Chondrocyte (in vitro differentiated cells): ENCODE measurements at regions not wholly inside any gene's neighbourhood (a gene's known extent, or its start where the extent isn't known, plus 50 kb on each side); places are given as distances from the start of the nearest gene placed in this dataset.

Experiments used
- DNase-seq: peaks from one replicate; pipeline ENCODE4 v3.0.0; 2021; ENCODE audit warnings: mixed read lengths, low spot score
- H3K27ac Mint-ChIP-seq: one replicate; pipeline ENCODE4 v1.8.0; 2021; ENCODE audit warnings: mild to moderate bottlenecking, moderate library complexity, mixed read lengths; ENCODE audit not compliant: unreplicated experiment
- H3K27me3 Mint-ChIP-seq: 2 replicates; pipeline ENCODE4 v1.8.0; 2021; ENCODE audit warnings: low read depth, mixed read lengths
- H3K36me3 Mint-ChIP-seq: 2 replicates; pipeline ENCODE4 v1.8.0; 2021; ENCODE audit warnings: low read depth, mixed read lengths
- H3K4me1 Mint-ChIP-seq: 2 replicates; pipeline ENCODE4 v1.8.0; 2021; ENCODE audit warnings: low read depth, mild to moderate bottlenecking, mixed read lengths
- H3K4me3 Mint-ChIP-seq: one replicate; pipeline ENCODE4 v1.8.0; 2021; ENCODE audit warnings: mild to moderate bottlenecking, moderate library complexity, mixed read lengths; ENCODE audit not compliant: unreplicated experiment
- H3K9me3 Mint-ChIP-seq: 2 replicates; pipeline ENCODE4 v1.8.0; 2021; ENCODE audit warnings: low read depth, mixed read lengths
- TF ChIP-seq, protein P1 (sequence below): fragments of 200-600 bp; sonication (generic); IDR thresholded peaks from 2 replicates; pipeline ENCODE4 v1.5.0; 2021; ENCODE audit warnings: antibody characterized with exemption, mild to moderate bottlenecking, moderate library complexity

GRCh38 chr16:62846399-62847057 is 810.3 kb upstream of the CDH8 start:
- DNase-seq = no peak
- peaks cover 3% of the 10 kb centered on the region for H3K9me3 Mint-ChIP-seq
- no peaks in the 10 kb centered on the region for H3K27me3 Mint-ChIP-seq
- no peaks in the 10 kb centered on the region for H3K36me3 Mint-ChIP-seq
- TF ChIP-seq, protein P1, sequence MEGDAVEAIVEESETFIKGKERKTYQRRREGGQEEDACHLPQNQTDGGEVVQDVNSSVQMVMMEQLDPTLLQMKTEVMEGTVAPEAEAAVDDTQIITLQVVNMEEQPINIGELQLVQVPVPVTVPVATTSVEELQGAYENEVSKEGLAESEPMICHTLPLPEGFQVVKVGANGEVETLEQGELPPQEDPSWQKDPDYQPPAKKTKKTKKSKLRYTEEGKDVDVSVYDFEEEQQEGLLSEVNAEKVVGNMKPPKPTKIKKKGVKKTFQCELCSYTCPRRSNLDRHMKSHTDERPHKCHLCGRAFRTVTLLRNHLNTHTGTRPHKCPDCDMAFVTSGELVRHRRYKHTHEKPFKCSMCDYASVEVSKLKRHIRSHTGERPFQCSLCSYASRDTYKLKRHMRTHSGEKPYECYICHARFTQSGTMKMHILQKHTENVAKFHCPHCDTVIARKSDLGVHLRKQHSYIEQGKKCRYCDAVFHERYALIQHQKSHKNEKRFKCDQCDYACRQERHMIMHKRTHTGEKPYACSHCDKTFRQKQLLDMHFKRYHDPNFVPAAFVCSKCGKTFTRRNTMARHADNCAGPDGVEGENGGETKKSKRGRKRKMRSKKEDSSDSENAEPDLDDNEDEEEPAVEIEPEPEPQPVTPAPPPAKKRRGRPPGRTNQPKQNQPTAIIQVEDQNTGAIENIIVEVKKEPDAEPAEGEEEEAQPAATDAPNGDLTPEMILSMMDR = no peak
- H3K4me3 Mint-ChIP-seq = no peak overlapping the region
- H3K27ac Mint-ChIP-seq = no peak overlapping the region
- no peaks in the 10 kb centered on the region for H3K4me1 Mint-ChIP-seq

DNA sequence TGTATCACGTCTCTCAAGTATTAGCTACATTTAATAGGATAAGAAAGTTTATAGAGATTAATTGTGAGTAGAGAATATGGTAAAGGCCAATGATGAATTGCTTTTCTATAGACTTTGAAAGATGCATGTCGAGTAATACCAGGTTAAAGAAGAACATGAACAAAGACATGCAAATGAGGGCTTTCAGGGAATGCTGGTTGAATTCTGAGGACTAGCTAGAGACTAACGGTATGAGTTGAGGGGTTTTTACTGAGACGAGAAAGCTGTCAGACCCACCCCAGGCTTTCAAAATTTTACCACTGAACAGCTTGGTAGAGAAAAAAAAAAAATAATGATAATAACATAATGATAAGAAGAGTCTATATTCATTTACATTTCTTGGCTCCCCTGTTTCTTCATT is 796.0 kb upstream of the CDH8 start:
- no peak for DNase-seq
- H3K4me1 Mint-ChIP-seq = no peaks in the 10 kb centered on the region
- H3K36me3 Mint-ChIP-seq = no peaks in the 10 kb centered on the region
- no peak overlapping the region for H3K4me3 Mint-ChIP-seq
- no peaks in the 10 kb centered on the region for H3K9me3 Mint-ChIP-seq
- no peak overlapping the region for H3K27ac Mint-ChIP-seq
- TF ChIP-seq, protein P1 = no peak
- no peaks in the 10 kb centered on the region for H3K27me3 Mint-ChIP-seq

GRCh38 chr16:62831235-62831850 is 795.1 kb upstream of the CDH8 start:
- Mint-ChIP-seq H3K9me3 (no peaks in the 10 kb centered on the region), H3K27ac (no peak overlapping the region), H3K4me3 (no peak overlapping the region), H3K36me3 (no peaks in the 10 kb centered on the region), H3K4me1 (no peaks in the 10 kb centered on the region), H3K27me3 (no peaks in the 10 kb centered on the region)
- TF ChIP-seq, protein P1 = no peak
- DNase-seq = no peak

DNA sequence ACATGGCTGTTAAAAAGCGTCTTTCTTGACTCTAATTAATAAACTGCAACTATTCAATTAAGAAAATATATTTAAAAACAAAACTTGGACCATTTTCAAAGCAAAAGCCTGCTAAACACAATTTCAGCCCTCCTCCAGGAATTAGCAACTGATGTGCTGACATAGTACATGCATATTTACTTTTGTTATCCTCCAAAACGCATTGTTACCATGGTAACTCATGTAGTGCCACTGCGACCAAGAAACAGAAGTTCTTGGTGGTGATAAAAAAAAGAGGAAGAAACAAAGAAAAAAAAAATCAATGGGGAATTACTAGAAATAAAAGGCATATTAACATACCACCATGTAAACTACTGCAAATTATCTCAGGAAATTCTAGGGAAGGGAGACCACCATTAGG is 793.4 kb upstream of the CDH8 start:
- Mint-ChIP-seq H3K36me3 (no peaks in the 10 kb centered on the region), H3K27me3 (no peaks in the 10 kb centered on the region), H3K4me3 (no peak overlapping the region), H3K27ac (no peak overlapping the region), H3K9me3 (no peaks in the 10 kb centered on the region), H3K4me1 (no peaks in the 10 kb centered on the region)
- TF ChIP-seq, protein P1 = no peak
- DNase-seq = no peak

DNA sequence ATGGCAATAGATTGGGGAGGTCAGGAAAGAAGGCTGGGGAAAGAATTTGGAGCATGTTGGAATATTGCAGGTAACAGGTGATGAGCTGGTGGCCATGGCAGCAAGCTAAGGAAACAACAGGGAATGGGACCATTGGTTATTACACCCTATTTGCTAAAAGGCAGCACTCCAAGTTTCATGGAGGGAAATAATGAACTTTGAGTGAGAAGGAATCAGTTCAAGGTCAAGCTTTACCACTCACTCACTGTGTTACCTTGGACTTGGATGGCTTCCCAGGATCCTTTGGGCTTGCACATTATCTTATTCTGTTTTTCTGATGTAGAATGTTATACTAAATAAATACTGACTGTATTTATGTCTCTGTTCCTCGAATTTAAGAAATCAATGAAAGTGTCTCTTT is 792.8 kb upstream of the CDH8 start:
- DNase-seq = no peak
- no peaks in the 10 kb centered on the region for H3K9me3 Mint-ChIP-seq
- H3K4me1 Mint-ChIP-seq = no peaks in the 10 kb centered on the region
- no peaks in the 10 kb centered on the region for H3K27me3 Mint-ChIP-seq
- no peaks in the 10 kb centered on the region for H3K36me3 Mint-ChIP-seq
- no peak overlapping the region for H3K4me3 Mint-ChIP-seq
- TF ChIP-seq, protein P1 = no peak
- no peak overlapping the region for H3K27ac Mint-ChIP-seq
